UCSD-AML1 (cell line): ENCODE measurements at regions not wholly inside any gene's neighbourhood (a gene's known extent, or its start where the extent isn't known, plus 50 kb on each side); places are given as distances from the start of the nearest gene placed in this dataset.

Experiments
- DNase-seq: peaks from one replicate; lab custom pipeline; 2025; ENCODE audit not compliant: unreplicated experiment; lab: John Stamatoyannopoulos, UW

DNA sequence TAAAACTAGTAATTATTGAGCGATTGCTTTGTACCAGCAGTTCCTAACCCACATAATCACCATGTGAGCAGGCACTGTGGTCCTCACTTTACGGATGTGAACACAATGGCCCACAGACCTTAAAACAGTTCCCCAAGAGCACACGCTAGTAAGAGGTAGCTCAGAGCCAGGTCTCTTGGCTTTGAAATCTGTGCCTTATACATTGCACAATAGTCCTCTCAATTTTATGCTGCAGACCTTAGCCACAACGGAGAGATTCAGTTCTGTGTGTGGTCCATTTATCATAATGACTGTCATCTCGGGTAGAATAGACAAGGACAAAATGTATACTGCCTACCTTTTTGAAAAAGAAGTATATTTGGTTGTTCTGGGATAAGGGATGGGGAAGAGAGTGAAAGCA lies 289.0 kb upstream of the ANKRD55 start:
- DNase-seq: no peak

DNA sequence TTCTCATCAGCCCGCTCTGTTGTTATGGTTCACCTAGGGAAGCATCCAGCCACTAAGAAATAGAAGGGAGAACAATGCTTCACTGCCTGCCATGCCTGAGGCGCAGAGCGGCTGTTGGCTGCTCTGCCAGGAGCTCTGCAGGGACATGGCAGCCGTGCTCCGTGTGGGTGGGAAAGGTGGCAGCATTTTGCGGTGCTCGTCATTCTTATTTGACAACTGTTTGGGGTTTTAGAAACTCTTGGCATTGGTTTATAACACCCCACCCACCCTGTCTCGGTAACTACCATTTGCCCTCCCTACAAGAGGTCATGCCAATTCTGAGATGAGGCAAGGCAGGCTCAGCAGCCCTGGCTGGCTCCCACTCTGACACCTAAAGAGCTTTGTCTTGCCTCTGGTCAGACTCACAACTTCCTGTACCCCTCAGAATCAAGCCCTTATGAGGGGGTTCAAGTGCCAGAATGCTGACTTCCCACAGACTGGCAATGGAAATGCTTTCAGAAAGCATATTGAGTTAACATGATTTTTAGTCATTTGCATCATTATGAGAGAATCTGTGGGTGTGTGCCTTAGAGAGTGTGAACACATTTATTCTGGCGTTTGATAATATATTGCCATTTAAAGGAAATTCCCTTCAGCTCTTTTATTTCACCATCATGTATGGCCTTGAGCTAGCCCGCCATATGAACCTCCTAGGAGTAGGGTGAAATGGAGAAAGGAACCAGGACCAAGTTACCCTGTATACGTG lies 288.0 kb upstream of the ANKRD55 start:
- no peak for DNase-seq

GRCh38 chr5:56518820-56519219 lies 285.7 kb upstream of the ANKRD55 start:
- DNase-seq: no peak

- no peak for DNase-seq
Measured at GRCh38 chr5:56517011-56517416, 283.9 kb upstream of the ANKRD55 start.

DNA sequence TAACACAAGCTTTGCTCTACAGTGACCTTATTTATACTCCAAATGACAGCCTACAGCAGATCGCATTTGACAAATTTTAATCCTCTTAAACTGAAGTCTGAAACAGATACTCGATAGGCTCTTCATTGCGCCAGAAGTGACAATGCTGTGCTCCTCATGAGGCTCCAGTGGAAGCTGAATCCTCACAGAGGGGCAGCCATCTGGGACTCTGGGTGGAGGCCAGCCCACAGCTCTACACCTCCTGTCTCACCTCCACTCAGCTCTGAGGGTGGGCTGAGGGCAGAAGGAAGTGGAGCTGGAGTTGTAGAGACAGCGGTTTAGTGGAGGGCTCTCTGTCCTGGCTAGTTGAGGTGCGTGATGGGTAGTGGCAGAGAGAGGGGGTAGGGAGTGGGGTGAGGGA lies 283.3 kb upstream of the ANKRD55 start:
- DNase-seq: no peak

DNA sequence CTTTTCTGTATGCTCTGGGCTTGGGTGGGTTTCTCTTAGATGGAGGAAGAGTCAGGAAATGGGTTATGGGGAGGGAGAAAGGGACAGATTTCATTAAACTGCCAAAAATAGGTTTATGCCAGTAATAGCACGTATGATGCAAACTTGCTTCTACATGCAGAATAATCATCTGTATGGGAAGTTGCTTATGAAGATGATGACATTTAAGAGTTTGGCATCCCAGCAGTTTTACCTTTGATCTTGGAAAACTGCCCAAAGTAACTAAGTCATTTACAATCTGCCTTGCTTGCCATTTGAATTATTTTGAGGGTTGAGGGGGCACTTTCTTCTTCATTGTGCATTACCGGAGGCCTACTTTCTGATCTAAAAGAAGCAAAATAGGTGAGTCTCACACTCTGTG lies 282.9 kb upstream of the ANKRD55 start:
- no peak for DNase-seq

DNA sequence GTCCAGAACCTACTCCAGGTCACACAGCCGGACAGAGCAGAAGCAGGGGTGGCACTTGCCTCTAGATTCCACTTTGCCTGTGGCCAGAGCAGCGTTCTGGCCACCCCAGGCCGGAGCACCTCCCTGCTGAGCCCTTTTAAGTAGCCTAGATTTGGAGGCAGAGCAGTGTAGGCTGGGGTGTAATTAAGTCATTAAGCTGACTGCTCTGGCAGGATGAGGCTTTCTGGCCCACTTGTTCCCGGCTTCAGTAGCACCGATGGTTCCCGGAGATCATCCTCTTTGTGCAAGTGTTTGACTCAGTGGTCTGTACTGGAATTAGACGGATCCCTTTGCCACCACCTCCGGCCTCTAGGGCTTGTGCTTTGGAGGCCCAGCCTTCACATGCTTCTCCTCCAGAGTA lies 281.9 kb upstream of the ANKRD55 start:
- DNase-seq: no peak

DNA sequence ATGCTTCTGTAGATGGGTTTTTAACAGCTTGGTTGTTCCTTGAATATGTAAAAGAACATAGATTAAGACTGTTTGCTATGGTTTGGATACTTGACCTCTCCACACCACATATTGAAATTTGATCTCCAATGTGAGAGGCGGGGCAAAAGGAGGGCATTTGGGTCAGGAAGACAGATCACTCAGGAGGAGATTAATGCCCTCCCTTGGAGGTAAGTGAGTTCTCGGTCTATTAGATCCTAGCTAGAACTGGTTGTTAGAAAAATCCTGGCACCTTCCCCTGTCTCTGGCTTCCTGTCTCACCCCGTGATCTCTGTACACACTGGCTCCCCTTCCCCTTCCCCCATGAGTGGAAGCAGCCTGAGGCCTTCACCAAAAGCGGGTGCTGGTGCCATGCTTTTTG lies 281.1 kb upstream of the ANKRD55 start:
- no peak for DNase-seq

- no peak for DNase-seq
Measured at GRCh38 chr5:56513141-56513540, 280.0 kb upstream of the ANKRD55 start.

DNA sequence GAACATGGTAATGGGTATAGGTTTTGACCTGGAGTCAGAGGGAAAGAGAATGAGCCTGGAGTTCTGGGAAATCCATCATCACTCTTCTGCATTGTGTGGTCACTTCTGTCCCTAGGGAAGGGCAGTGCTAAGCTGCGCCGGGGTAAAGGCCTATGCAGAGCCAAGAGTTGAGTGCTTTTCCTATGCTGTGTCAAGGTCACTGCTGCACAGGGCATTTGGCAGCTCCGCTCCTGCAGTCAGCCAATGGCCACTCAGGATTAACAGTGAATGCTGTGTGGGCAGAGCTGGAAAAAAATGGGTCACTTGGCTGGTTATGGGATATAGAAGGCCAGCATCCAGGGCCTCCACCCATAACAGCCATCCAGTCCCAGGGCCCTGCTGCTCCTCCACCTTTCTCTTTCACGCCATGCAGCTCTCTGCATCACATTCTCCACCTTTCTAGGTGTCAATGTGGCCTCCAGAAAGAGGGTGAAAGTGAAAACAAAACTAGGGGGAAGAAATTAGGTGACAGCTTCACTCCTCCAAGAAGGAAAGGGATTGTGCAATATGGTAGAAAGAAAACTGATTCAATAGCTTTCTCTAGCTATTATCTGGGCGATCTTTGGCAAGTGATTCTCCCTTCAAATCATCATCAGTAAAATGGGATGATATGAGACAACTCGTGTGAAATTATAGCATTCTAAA lies 279.3 kb upstream of the ANKRD55 start:
- DNase-seq: no peak

DNA sequence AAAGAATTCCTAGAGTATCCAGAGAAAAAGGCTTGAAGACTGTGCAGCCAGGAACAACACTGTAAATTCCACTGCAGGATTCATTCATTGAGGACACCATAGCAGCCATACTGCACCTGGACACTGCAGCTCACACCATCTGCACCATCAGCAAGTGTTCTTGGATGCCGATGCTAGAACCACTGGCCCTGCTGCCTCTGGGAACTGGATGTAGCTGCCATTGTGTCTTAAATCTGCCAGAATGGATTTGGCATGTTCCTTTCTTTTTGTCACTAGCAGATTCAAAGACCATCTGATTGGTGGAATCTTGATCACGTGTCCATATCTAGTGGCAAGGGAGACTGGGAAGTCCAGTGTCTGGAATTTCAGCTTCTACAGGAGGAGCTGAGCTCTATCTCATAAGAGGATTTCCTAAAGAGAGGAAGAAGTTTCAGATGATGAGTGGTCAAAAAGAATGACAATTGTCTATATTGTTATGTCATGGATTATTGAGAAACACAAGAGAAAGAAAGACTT lies 278.3 kb upstream of the ANKRD55 start:
- DNase-seq: no peak

- DNase-seq: no peak
Measured at GRCh38 chr5:56508249-56508648, 275.1 kb upstream of the ANKRD55 start.

- DNase-seq: no peak
Measured at GRCh38 chr5:56507351-56507930, 274.3 kb upstream of the ANKRD55 start.

DNA sequence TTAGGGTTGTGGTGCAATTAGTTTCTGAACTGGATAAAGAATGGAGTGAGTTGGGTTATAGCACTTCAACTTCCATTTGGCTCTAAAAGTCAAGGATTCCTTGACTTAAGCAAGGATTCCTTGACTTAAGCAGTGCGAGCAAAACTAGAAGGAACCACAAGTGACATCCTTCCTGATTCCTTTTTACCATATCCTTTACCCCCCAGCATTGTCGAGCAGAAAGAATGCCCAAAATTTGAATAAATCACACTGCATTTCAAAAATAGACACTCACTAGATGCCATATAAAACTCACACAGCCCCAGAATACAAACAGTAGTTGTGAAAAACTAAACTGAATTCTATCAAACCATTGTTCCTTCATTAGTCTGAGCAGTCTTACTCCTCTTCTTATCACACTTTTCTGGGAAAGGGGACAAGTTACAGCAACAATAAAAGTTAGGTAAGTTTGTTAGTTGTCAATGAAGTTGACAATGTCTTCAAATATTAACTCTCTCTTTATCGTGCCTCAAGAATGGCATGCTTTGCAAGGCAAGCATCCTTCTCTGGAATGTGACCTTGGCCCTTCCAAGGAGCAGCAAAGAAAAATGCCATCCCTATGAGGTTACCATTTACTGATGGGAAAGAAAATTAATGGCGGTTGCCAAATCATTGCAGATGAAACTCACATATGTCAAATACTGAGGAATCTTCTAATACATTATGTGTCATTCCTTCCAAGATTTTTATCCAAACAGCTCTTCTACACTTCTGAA lies 273.3 kb upstream of the ANKRD55 start:
- DNase-seq: no peak

DNA sequence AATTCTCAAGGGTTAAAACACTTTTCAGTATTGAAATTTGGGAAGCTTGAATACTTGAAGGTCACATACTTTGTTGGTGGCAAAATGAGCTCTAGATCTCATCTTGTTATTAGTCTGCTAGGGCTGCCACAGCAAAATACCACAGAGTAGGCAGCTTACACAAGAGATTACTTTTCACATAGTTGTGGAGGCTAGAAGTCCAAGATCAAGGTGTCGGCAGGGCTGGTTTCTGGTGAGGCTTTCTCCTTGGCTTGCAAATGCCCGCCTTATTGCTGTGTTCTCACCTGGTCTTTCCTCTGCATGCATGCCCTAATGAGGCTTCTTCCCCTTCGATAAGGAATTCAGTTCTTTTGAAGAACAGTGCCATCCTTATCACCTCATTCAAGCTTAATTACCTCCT lies 270.8 kb upstream of the ANKRD55 start:
- no peak for DNase-seq

GRCh38 chr5:56501781-56502557 lies 268.8 kb upstream of the ANKRD55 start:
- no peak for DNase-seq

- DNase-seq: no peak
Measured at GRCh38 chr5:56499901-56500300, 266.8 kb upstream of the ANKRD55 start.

DNA sequence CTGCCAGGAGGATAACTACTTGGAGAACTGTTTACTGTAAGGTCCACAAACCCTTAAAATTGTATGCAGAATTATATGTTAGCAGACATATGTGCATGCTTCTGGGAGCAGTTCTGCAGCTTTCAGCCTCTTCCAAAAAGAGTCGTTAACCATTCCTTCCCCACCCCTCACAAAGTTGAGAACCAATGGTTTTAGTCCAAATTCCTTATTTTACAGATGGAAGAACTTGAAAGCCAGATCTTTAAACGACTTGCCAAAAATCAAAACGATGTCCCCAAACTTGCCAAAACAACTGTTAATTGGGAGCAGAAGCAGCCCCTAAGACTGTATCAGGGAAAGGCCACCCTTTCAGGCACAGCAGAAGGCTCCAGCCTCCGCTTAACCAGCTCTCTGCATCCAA lies 266.4 kb upstream of the ANKRD55 start:
- no peak for DNase-seq

GRCh38 chr5:56498759-56499395 lies 265.7 kb upstream of the ANKRD55 start:
- no peak for DNase-seq

- DNase-seq: no peak
Measured at GRCh38 chr5:56496581-56497063, 263.5 kb upstream of the ANKRD55 start.
